ENCODE measurements at regions not wholly inside any gene's neighbourhood (a gene's known extent, or its start where the extent isn't known, plus 50 kb on each side); places are given as distances from the start of the nearest gene placed in this dataset.

- H3K4me1 Mint-ChIP-seq (ENCODE audit: unreplicated experiment), result no peaks in the 10 kb centered on the region
- no peaks in the 10 kb centered on the region for H3K27me3 Mint-ChIP-seq (ENCODE audit: unreplicated experiment)
- no peaks in the 10 kb centered on the region for H3K9me3 Mint-ChIP-seq (ENCODE audit: unreplicated experiment)
- H3K4me3 Mint-ChIP-seq (ENCODE audit: unreplicated experiment), result no peak overlapping the region
- no peak for TF ChIP-seq CTCF (IDR thresholded peaks at IDR 0.05; ENCODE audit: unreplicated experiment)
- H3K27ac Mint-ChIP-seq (ENCODE audit: unreplicated experiment), result no peak overlapping the region
- DNase-seq (ENCODE audit: low spot score), result no peak
- no peaks in the 10 kb centered on the region for H3K36me3 Mint-ChIP-seq (ENCODE audit: low read depth, unreplicated experiment)
Observed at GRCh38 chr5:21070858-21071257, 1082.9 kb upstream of the CDH18 start.

DNA sequence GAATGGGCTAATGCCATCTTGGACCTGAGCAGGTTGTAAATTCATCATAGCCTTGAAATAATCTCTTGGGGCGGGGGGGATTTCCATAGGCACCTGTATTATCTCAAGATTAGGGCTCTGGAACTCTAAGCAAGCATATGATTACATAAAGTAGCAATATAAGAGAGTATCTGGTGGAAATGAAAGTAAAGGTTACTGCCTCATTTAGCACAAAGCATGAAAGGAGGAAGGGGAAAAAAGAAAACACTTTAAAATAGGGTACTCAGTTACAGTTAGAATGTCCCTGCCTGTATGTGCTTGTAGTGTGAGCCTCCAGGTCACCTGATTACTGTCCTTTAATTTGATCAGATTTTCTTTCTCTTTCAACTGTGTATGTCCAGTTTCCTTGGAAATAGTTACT is 1079.7 kb upstream of the CDH18 start:
- DNase-seq (ENCODE audit: low spot score), result no peak
- H3K4me3 Mint-ChIP-seq (ENCODE audit: unreplicated experiment), result no peak overlapping the region
- H3K27me3 Mint-ChIP-seq (ENCODE audit: unreplicated experiment), result peaks cover 4% of the 10 kb centered on the region
- TF ChIP-seq CTCF (IDR thresholded peaks at IDR 0.05; ENCODE audit: unreplicated experiment), result no peak
- no peak overlapping the region for H3K27ac Mint-ChIP-seq (ENCODE audit: unreplicated experiment)
- no peaks in the 10 kb centered on the region for H3K9me3 Mint-ChIP-seq (ENCODE audit: unreplicated experiment)
- H3K36me3 Mint-ChIP-seq (ENCODE audit: low read depth, unreplicated experiment), result no peaks in the 10 kb centered on the region
- no peaks in the 10 kb centered on the region for H3K4me1 Mint-ChIP-seq (ENCODE audit: unreplicated experiment)

- Mint-ChIP-seq H3K27me3 (ENCODE audit: unreplicated experiment) (peaks cover 4% of the 10 kb centered on the region), H3K9me3 (ENCODE audit: unreplicated experiment) (no peaks in the 10 kb centered on the region), H3K4me3 (ENCODE audit: unreplicated experiment) (no peak overlapping the region), H3K27ac (ENCODE audit: unreplicated experiment) (no peak overlapping the region), H3K4me1 (ENCODE audit: unreplicated experiment) (no peaks in the 10 kb centered on the region), H3K36me3 (ENCODE audit: low read depth, unreplicated experiment) (no peaks in the 10 kb centered on the region)
- no peak for TF ChIP-seq CTCF (IDR thresholded peaks at IDR 0.05; ENCODE audit: unreplicated experiment)
- DNase-seq (ENCODE audit: low spot score), result no peak
Observed at GRCh38 chr5:21063146-21063545, 1075.1 kb upstream of the CDH18 start.

- Mint-ChIP-seq H3K4me1 (ENCODE audit: unreplicated experiment) (no peaks in the 10 kb centered on the region), H3K9me3 (ENCODE audit: unreplicated experiment) (no peaks in the 10 kb centered on the region), H3K4me3 (ENCODE audit: unreplicated experiment) (no peak overlapping the region), H3K36me3 (ENCODE audit: low read depth, unreplicated experiment) (no peaks in the 10 kb centered on the region), H3K27ac (ENCODE audit: unreplicated experiment) (no peak overlapping the region), H3K27me3 (ENCODE audit: unreplicated experiment) (no peaks in the 10 kb centered on the region)
- DNase-seq (ENCODE audit: low spot score), result no peak
- TF ChIP-seq CTCF (IDR thresholded peaks at IDR 0.05; ENCODE audit: unreplicated experiment), result no peak
Observed at GRCh38 chr5:21058289-21058688, 1070.3 kb upstream of the CDH18 start.

- TF ChIP-seq CTCF (IDR thresholded peaks at IDR 0.05; ENCODE audit: unreplicated experiment), result no peak
- Mint-ChIP-seq H3K4me3 (ENCODE audit: unreplicated experiment) (no peak overlapping the region), H3K27me3 (ENCODE audit: unreplicated experiment) (no peaks in the 10 kb centered on the region), H3K36me3 (ENCODE audit: low read depth, unreplicated experiment) (no peaks in the 10 kb centered on the region), H3K9me3 (ENCODE audit: unreplicated experiment) (no peaks in the 10 kb centered on the region), H3K27ac (ENCODE audit: unreplicated experiment) (no peak overlapping the region), H3K4me1 (ENCODE audit: unreplicated experiment) (no peaks in the 10 kb centered on the region)
- no peak for DNase-seq (ENCODE audit: low spot score)
Observed at GRCh38 chr5:21051945-21052344, 1063.9 kb upstream of the CDH18 start.
